ENCODE measurements at regions not wholly inside any gene's neighbourhood (a gene's known extent, or its start where the extent isn't known, plus 50 kb on each side); places are given as distances from the start of the nearest gene placed in this dataset.
"Not testable (repeated sequence)": the region's sequence is repeated elsewhere in the genome, so short reads cannot be mapped to it uniquely, and the experiment has no call there.

GRCh38 chr2:234161932-234162331 lies 111.4 kb downstream of the SPP2 start:
- Histone ChIP-seq H3K36me3 (no peaks in the 10 kb centered on the region), H3K9me3 (no peaks in the 10 kb centered on the region), H3K4me3 (no peak overlapping the region), H3K4me1 (no peaks in the 10 kb centered on the region), H3K27me3 (no peaks in the 10 kb centered on the region), H3K27ac (no peak overlapping the region)
- 74 to 82% methylated on average over 3 to 5 of the region's 6 CpGs for WGBS, 2 donors (ENCODE audit: low coverage in 1 of 2)
- TF ChIP-seq CTCF (IDR thresholded peaks at IDR 0.05) = no peak
- TF ChIP-seq EP300 (IDR thresholded peaks at IDR 0.05) = no peak
- TF ChIP-seq POLR2AphosphoS5 (IDR thresholded peaks at IDR 0.05) = no peak
- TF ChIP-seq POLR2A (IDR thresholded peaks at IDR 0.05) = no peak
- no peak for ATAC-seq

GRCh38 chr2:234158812-234159211 lies 108.3 kb downstream of the SPP2 start:
- H3K27ac ChIP-seq = no peak overlapping the region
- TF ChIP-seq EP300 (IDR thresholded peaks at IDR 0.05) (no peak), POLR2A (IDR thresholded peaks at IDR 0.05) (no peak), CTCF (IDR thresholded peaks at IDR 0.05) (no peak), POLR2AphosphoS5 (IDR thresholded peaks at IDR 0.05) (no peak)
- H3K36me3 ChIP-seq = no peaks in the 10 kb centered on the region
- H3K4me1 ChIP-seq = no peaks in the 10 kb centered on the region
- no peaks in the 10 kb centered on the region for H3K9me3 ChIP-seq
- WGBS, 2 donors (ENCODE audit: low coverage in 1 of 2) = 81 to 89% methylated on average over 3 to 4 of the region's 4 CpGs
- H3K27me3 ChIP-seq = no peaks in the 10 kb centered on the region
- no peak for ATAC-seq
- H3K4me3 ChIP-seq = no peak overlapping the region

- Histone ChIP-seq H3K36me3 (no peaks in the 10 kb centered on the region), H3K4me3 (no peak overlapping the region), H3K27me3 (no peaks in the 10 kb centered on the region), H3K27ac (no peak overlapping the region), H3K9me3 (no peaks in the 10 kb centered on the region), H3K4me1 (no peaks in the 10 kb centered on the region)
- TF ChIP-seq EP300 (IDR thresholded peaks at IDR 0.05) = no peak
- TF ChIP-seq POLR2A (IDR thresholded peaks at IDR 0.05) = no peak
- no peak for TF ChIP-seq POLR2AphosphoS5 (IDR thresholded peaks at IDR 0.05)
- TF ChIP-seq CTCF (IDR thresholded peaks at IDR 0.05) = no peak
- ATAC-seq = no peak
- WGBS, 2 donors (ENCODE audit: low coverage in 1 of 2) = 52 to 72% methylated on average over 3 of the region's 3 CpGs
Observed at GRCh38 chr2:234157817-234158588, 107.5 kb downstream of the SPP2 start.

GRCh38 chr2:234156326-234156725 lies 105.8 kb downstream of the SPP2 start:
- Histone ChIP-seq H3K36me3 (no peaks in the 10 kb centered on the region), H3K4me1 (no peaks in the 10 kb centered on the region), H3K27ac (no peak overlapping the region), H3K27me3 (no peaks in the 10 kb centered on the region), H3K9me3 (no peaks in the 10 kb centered on the region), H3K4me3 (no peak overlapping the region)
- TF ChIP-seq EP300 (IDR thresholded peaks at IDR 0.05) = no peak
- no peak for TF ChIP-seq POLR2A (IDR thresholded peaks at IDR 0.05)
- no peak for TF ChIP-seq CTCF (IDR thresholded peaks at IDR 0.05)
- TF ChIP-seq POLR2AphosphoS5 (IDR thresholded peaks at IDR 0.05) = no peak
- 58 to 67% methylated on average over 1 to 3 of the region's 3 CpGs for WGBS, 2 donors (ENCODE audit: low coverage in 1 of 2)
- no peak for ATAC-seq

GRCh38 chr2:234152835-234153234 lies 102.3 kb downstream of the SPP2 start:
- H3K27me3 ChIP-seq, H3K36me3 ChIP-seq, H3K27ac ChIP-seq, H3K4me3 ChIP-seq, H3K4me1 ChIP-seq, H3K9me3 ChIP-seq, ATAC-seq: not testable (repeated sequence)
- WGBS, 2 donors (ENCODE audit: low coverage in 1 of 2) = 100% methylated on average over 1 of the region's 2 CpGs; no CpG with 5 or more reads in 1 of the 2 donors

Data from gastroesophageal sphincter (tissue), 4 donors.